NB4 (cell line): ENCODE measurements at regions not wholly inside any gene's neighbourhood (a gene's known extent, or its start where the extent isn't known, plus 50 kb on each side); places are given as distances from the start of the nearest gene placed in this dataset.
"Not testable (repeated sequence)": the region's sequence is repeated elsewhere in the genome, so short reads cannot be mapped to it uniquely, and the experiment has no call there.

Source experiments
- DNase-seq: peaks from one replicate; pipeline ENCODE4 v3.0.0; 2010; ENCODE audit warnings: low read depth
- H3K4me3 ChIP-seq: one replicate; pipeline ENCODE4 v1.5.1; 2011; ENCODE audit warnings: mild to moderate bottlenecking, low read depth, low read length, moderate library complexity
- CTCF ChIP-seq: IDR thresholded peaks from one replicate; pipeline ENCODE4 v1.5.1; 2012; ENCODE audit warnings: low read depth, low read length
- MYC ChIP-seq: IDR thresholded peaks from 2 replicates; pipeline ENCODE4 v1.6.1; 2011; ENCODE audit warnings: low read depth, low read length
- POLR2A ChIP-seq: IDR thresholded peaks from 2 replicates; pipeline ENCODE4 v1.6.1; 2011; ENCODE audit warnings: mild to moderate bottlenecking; ENCODE audit not compliant: insufficient read length; ENCODE audit errors: extremely low read depth
- TF ChIP-seq, protein P1 (sequence below): IDR thresholded peaks from 2 replicates; pipeline ENCODE4 v1.6.1; 2011; ENCODE audit warnings: low read depth, low read length

GRCh38 chr5:60066502-60066901, 173.0 kb upstream of the PDE4D start:
- TF ChIP-seq CTCF = no peak
- no peak for TF ChIP-seq MYC
- TF ChIP-seq, protein P1, sequence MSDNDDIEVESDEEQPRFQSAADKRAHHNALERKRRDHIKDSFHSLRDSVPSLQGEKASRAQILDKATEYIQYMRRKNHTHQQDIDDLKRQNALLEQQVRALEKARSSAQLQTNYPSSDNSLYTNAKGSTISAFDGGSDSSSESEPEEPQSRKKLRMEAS = no peak
- no peak for TF ChIP-seq POLR2A
- no peak for DNase-seq
- H3K4me3 ChIP-seq = no peak overlapping the region

GRCh38 chr5:60060389-60060788, 166.9 kb upstream of the PDE4D start:
- no peak overlapping the region for H3K4me3 ChIP-seq
- no peak for DNase-seq
- no peak for TF ChIP-seq MYC
- no peak for TF ChIP-seq POLR2A
- TF ChIP-seq, protein P1 = no peak
- TF ChIP-seq CTCF = no peak

DNA sequence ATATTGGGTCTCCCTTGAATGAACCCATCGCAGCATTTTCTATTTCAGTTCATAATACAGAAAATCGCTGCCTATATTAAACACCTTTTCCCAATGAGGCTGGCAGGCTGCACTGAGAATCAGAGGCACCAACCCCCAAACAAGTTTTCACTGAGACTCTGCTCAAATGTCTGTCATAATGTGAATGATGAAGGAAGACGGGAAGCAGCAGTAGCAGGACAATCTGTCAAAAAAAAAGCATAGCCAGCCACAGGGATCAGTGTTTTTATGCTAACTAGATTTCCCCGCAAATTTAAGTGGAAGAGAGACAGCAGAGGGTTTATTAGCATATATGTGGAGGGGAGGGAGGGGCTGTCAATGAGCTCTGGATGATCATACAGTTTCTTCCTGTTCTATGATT, 162.7 kb upstream of the PDE4D start:
- TF ChIP-seq, protein P1 = no peak
- no peak for TF ChIP-seq CTCF
- TF ChIP-seq POLR2A = no peak
- no peak for TF ChIP-seq MYC
- H3K4me3 ChIP-seq = no peak overlapping the region
- no peak for DNase-seq

GRCh38 chr5:60055168-60055567, 161.6 kb upstream of the PDE4D start:
- no peak for DNase-seq

GRCh38 chr5:60041996-60042664, 148.6 kb upstream of the PDE4D start:
- not testable (repeated sequence) for DNase-seq, H3K4me3 ChIP-seq

More at GRCh38 chr5:60055168-60055567, 161.6 kb upstream of the PDE4D start:
- no peak for TF ChIP-seq POLR2A
- no peak overlapping the region for H3K4me3 ChIP-seq

GRCh38 chr5:60041508-60041907, 148.0 kb upstream of the PDE4D start:
- H3K4me3 ChIP-seq, DNase-seq: not testable (repeated sequence)

- H3K4me3 ChIP-seq = no peak overlapping the region
- DNase-seq = no peak
- TF ChIP-seq, protein P1 = no peak
- TF ChIP-seq MYC (no peak), CTCF (no peak), POLR2A (no peak)
Observed at GRCh38 chr5:60036192-60036938, 142.8 kb upstream of the PDE4D start.
